H1 (cell line): ENCODE measurements at regions not wholly inside any gene's neighbourhood (a gene's known extent, or its start where the extent isn't known, plus 50 kb on each side); places are given as distances from the start of the nearest gene placed in this dataset.

Experiments used
- ASH2L ChIP-seq: fragments of 200-600, 300-600 bp; sonication (generic); IDR thresholded peaks from one replicate; pipeline ENCODE4 v1.7.1; 2017; ENCODE audit warnings: low read length
- BCL11A ChIP-seq, 2 experiments: IDR thresholded peaks; one replicate each; pipeline ENCODE4 v1.6.1; 2011; ENCODE audit warnings: low read depth in 2 of 2, low read length in 2 of 2, mild to moderate bottlenecking in 2 of 2
- GTF2F1 ChIP-seq: IDR thresholded peaks from 2 replicates; pipeline ENCODE4 v1.6.1; 2012; ENCODE audit warnings: low read depth, low read length, improper control_type of control experiment, borderline replicate concordance
- KDM1A ChIP-seq: fragments of 200-600, 300-600 bp; sonication (generic); IDR thresholded peaks from 2 replicates; pipeline ENCODE4 v1.7.1; 2016; ENCODE audit warnings: mild to moderate bottlenecking, low read length, borderline replicate concordance
- MAFK ChIP-seq: IDR thresholded peaks from 2 replicates; pipeline ENCODE4 v1.6.1; 2012; ENCODE audit warnings: low read depth, mild to moderate bottlenecking, improper control_type of control experiment, low read length
- SAP30 ChIP-seq: fragments of 300-600 bp; sonication (generic); IDR thresholded peaks from 2 replicates; pipeline ENCODE4 v1.7.1; 2012; ENCODE audit warnings: low read length, moderate library complexity, mild to moderate bottlenecking, inconsistent platforms; ENCODE audit not compliant: insufficient read depth, insufficient replicate concordance
- TAF1 ChIP-seq: IDR thresholded peaks from 2 replicates; pipeline ENCODE4 v1.6.1; 2011; ENCODE audit warnings: mild to moderate bottlenecking, low read depth, low read length
- TF ChIP-seq, protein P1 (sequence below): IDR thresholded peaks from 2 replicates; pipeline ENCODE4 v1.6.1; 2012; ENCODE audit warnings: inconsistent platforms
- TF ChIP-seq, protein P2 (sequence below): IDR thresholded peaks from 2 replicates; pipeline ENCODE4 v1.6.1; 2011; ENCODE audit warnings: low read length, improper control_type of control experiment
- TF ChIP-seq, protein P3 (sequence below): IDR thresholded peaks from 2 replicates; pipeline ENCODE4 v1.6.1; 2011; ENCODE audit warnings: low read depth, mild to moderate bottlenecking, low read length; ENCODE audit not compliant: insufficient read depth

DNA sequence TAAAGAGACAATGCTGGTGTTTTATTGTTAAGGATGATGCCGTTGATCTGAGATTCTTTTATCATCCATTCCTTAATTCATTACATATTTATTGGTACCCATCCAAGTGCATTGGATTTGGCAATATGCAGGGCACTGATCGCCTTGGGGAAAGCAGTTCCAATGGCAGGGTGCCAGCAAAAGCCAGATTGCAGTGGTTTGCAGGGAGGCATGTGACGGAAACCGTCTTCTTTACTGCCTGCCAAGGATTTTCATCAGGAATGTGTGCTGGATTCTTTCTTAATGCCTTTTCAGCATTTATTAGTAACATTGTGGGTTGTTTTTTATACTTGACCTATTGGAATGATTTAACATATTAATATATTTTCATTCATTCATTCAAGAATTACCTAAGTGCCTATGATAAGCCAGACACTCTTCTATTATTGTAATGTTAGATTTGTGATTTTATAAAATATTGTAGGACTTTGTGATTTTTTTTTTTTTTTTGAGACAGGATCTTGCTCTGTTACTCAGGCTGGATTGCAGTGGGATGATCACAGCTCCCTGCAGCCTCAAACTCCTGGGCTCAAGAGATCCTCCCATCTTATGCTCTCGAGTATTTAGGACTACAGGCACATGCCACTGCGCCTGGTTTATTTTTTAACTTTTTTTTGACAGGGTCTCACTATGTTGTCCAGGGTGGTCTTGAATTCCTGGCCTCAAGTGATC, 93.4 kb upstream of the TNRC6A start (continued):
- TF ChIP-seq TAF1, result no peak
- TF ChIP-seq SAP30, result no peak
- no peak for TF ChIP-seq GTF2F1
- TF ChIP-seq BCL11A (IDR thresholded peaks at IDR 0.05; ENCODE audit: low read depth in 2 of 2, low read length in 2 of 2), result no peak
- TF ChIP-seq, protein P1, sequence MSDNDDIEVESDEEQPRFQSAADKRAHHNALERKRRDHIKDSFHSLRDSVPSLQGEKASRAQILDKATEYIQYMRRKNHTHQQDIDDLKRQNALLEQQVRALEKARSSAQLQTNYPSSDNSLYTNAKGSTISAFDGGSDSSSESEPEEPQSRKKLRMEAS, result no peak
- no peak for TF ChIP-seq MAFK
- TF ChIP-seq, protein P2, sequence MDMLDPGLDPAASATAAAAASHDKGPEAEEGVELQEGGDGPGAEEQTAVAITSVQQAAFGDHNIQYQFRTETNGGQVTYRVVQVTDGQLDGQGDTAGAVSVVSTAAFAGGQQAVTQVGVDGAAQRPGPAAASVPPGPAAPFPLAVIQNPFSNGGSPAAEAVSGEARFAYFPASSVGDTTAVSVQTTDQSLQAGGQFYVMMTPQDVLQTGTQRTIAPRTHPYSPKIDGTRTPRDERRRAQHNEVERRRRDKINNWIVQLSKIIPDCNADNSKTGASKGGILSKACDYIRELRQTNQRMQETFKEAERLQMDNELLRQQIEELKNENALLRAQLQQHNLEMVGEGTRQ, result no peak
- no peak for TF ChIP-seq KDM1A
- no peak for TF ChIP-seq ASH2L
- TF ChIP-seq, protein P3, sequence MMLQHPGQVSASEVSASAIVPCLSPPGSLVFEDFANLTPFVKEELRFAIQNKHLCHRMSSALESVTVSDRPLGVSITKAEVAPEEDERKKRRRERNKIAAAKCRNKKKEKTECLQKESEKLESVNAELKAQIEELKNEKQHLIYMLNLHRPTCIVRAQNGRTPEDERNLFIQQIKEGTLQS, result no peak
